H1 (cell line): ENCODE measurements at regions not wholly inside any gene's neighbourhood (a gene's known extent, or its start where the extent isn't known, plus 50 kb on each side); places are given as distances from the start of the nearest gene placed in this dataset.

Experiments
- ATF2 ChIP-seq: IDR thresholded peaks from 2 replicates; pipeline ENCODE4 v1.6.1; 2012; ENCODE audit warnings: low read length, inconsistent platforms
- CTBP2 ChIP-seq: IDR thresholded peaks from 2 replicates; pipeline ENCODE4 v1.7.0; 2011; ENCODE audit warnings: borderline replicate concordance, mild to moderate bottlenecking, moderate library complexity, mixed read lengths, low read length; ENCODE audit not compliant: insufficient read depth, insufficient read length
- POLR2AphosphoS5 ChIP-seq: IDR thresholded peaks from 2 replicates; pipeline ENCODE4 v1.6.1; 2011; ENCODE audit warnings: low read depth, low read length

DNA sequence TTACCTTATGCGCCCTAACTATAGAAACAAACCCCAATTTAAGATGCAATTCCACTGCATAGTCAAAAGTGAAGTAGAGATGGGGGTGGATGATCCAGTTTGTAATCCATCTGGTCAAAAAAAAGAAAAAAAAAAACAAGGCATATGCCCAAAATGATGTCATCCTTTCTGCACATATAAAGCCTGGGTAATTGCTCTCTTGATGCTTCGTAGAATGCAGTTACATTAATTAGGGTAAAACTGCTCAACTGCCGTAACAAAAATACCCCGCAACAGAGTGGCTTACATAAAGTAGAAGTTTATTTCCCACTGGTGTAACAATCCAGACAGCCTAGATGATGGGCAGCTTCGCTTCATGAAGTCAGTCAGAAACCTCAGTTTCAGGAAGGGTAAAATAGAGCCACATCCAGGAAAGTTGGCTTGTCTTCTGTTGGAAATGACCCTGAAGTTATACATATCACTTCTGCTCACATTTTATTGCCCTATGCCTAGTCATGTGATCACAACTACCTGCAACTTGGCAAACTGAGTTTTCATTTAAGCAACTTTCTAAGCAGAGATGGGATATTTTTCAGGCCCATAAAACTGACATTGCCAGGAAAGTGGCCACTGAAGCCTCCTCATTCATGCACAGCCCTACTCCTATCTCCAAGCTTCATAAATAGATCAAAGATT lies 221.7 kb downstream of the C1orf94 start (continued):
- no peak for TF ChIP-seq CTBP2
- no peak for TF ChIP-seq ATF2
- TF ChIP-seq POLR2AphosphoS5: no peak
